GM12878 (cell line): ENCODE measurements at regions not wholly inside any gene's neighbourhood (a gene's known extent, or its start where the extent isn't known, plus 50 kb on each side); places are given as distances from the start of the nearest gene placed in this dataset.

ENCODE experiments used
- NBN ChIP-seq: fragments of 450-650 bp; IDR thresholded peaks from 2 replicates; pipeline ENCODE4 v1.6.1; 2016
- POLR2AphosphoS5 ChIP-seq: IDR thresholded peaks from 2 replicates; pipeline ENCODE4 v1.6.1; 2011; ENCODE audit warnings: mild to moderate bottlenecking, low read length, inconsistent platforms
- YY1 ChIP-seq: IDR thresholded peaks from 2 replicates; pipeline ENCODE4 v1.6.1; 2011; ENCODE audit warnings: low read depth, mild to moderate bottlenecking, low read length
- ZNF592 ChIP-seq: fragments of 450-650 bp; IDR thresholded peaks from 2 replicates; pipeline ENCODE4 v1.6.1; 2017; ENCODE audit warnings: mild to moderate bottlenecking, moderate library complexity
- TF ChIP-seq, protein P1 (sequence below): IDR thresholded peaks from 2 replicates; pipeline ENCODE4 v1.6.1; 2012; ENCODE audit warnings: low read depth, low read length, improper control_type of control experiment

DNA sequence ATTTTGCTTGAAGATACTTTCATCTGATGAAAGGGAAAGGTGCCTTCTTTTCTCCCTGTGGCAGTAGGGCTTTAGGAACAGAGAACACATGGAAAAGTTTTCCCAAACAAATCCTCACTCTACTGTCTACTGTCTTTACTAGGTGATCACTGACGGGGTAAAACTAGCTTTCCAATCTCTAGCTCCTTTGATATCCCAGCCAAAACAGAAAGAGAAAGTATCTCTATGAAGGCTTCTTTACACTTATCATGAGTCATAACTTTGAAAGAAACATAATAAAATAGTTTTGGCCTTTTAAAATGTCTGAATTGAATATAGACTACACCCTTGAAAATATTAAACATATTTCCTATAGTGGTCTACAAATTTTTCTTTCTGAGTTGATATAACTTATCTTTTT lies 214.5 kb downstream of the DSEL start:
- TF ChIP-seq NBN = no peak
- TF ChIP-seq YY1 = no peak
- TF ChIP-seq ZNF592 = no peak
- no peak for TF ChIP-seq POLR2AphosphoS5
- TF ChIP-seq, protein P1, sequence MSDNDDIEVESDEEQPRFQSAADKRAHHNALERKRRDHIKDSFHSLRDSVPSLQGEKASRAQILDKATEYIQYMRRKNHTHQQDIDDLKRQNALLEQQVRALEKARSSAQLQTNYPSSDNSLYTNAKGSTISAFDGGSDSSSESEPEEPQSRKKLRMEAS = no peak
